Hepatocyte (in vitro differentiated cells): ENCODE measurements at regions not wholly inside any gene's neighbourhood (a gene's known extent, or its start where the extent isn't known, plus 50 kb on each side); places are given as distances from the start of the nearest gene placed in this dataset.
"Not testable (repeated sequence)": the region's sequence is repeated elsewhere in the genome, so short reads cannot be mapped to it uniquely, and the experiment has no call there.

Experiments
- DNase-seq: peaks from one replicate; pipeline ENCODE4 v3.0.0-alpha.2; 2016; ENCODE audit warnings: low spot score
- H2AFZ ChIP-seq: fragments of 200-600 bp; sonication (generic); 2 replicates; pipeline ENCODE4 v1.6.0; 2016; ENCODE audit warnings: antibody characterized with exemption, mild to moderate bottlenecking
- H3K27ac ChIP-seq: fragments of 200-600 bp; sonication (generic); 2 replicates; pipeline ENCODE4 v1.5.1; 2016; ENCODE audit warnings: mild to moderate bottlenecking
- H3K27me3 ChIP-seq: fragments of 200-600 bp; sonication (generic); 2 replicates; pipeline ENCODE4 v1.6.1; 2016
- H3K36me3 ChIP-seq: fragments of 200-600 bp; sonication (generic); replicated peaks from 2 replicates; pipeline ENCODE4 v1.5.1; 2016; ENCODE audit warnings: low read depth; ENCODE audit not compliant: insufficient read depth
- H3K4me1 ChIP-seq: fragments of 200-600 bp; sonication (generic); 2 replicates; pipeline ENCODE4 v1.5.1; 2016; ENCODE audit warnings: mild to moderate bottlenecking, moderate library complexity; ENCODE audit not compliant: insufficient read depth
- H3K4me2 ChIP-seq: fragments of 200-600 bp; sonication (generic); 2 replicates; pipeline ENCODE4 v1.6.0; 2016
- H3K4me3 ChIP-seq: fragments of 200-600 bp; sonication (generic); 2 replicates; pipeline ENCODE4 v1.5.1; 2016; ENCODE audit warnings: mild to moderate bottlenecking
- H3K79me2 ChIP-seq: fragments of 200-600 bp; sonication (generic); 2 replicates; pipeline ENCODE4 v1.6.0; 2017; ENCODE audit warnings: mild to moderate bottlenecking
- H3K9me2 ChIP-seq: fragments of 200-600 bp; sonication (generic); replicated peaks from 2 replicates; pipeline ENCODE4 v1.6.0; 2017; ENCODE audit warnings: mild to moderate bottlenecking; ENCODE audit not compliant: insufficient read depth
- H3K9me3 ChIP-seq: fragments of 200-600 bp; sonication (generic); 2 replicates; pipeline ENCODE4 v1.5.1; 2016; ENCODE audit warnings: low read depth, mild to moderate bottlenecking
- H4K20me1 ChIP-seq: fragments of 200-600 bp; sonication (generic); 2 replicates; pipeline ENCODE4 v1.6.0; 2016; ENCODE audit warnings: mild to moderate bottlenecking; ENCODE audit not compliant: insufficient read depth, poor library complexity, severe bottlenecking
- CTCF ChIP-seq: fragments of 200-600 bp; sonication (generic); IDR thresholded peaks from 2 replicates; pipeline ENCODE4 v1.5.1; 2016; ENCODE audit warnings: antibody characterized with exemption, mild to moderate bottlenecking; ENCODE audit not compliant: poor library complexity
- EZH2 ChIP-seq: fragments of 200-600 bp; sonication (generic); IDR thresholded peaks from 2 replicates; pipeline ENCODE4 v1.6.1; 2016; ENCODE audit warnings: antibody characterized with exemption, mild to moderate bottlenecking, borderline replicate concordance
- EZH2phosphoT487 ChIP-seq: fragments of 200-600 bp; sonication (generic); IDR thresholded peaks from one replicate; pipeline ENCODE4 v1.6.1; 2018; ENCODE audit warnings: antibody characterized with exemption, mild to moderate bottlenecking, low read depth, moderate library complexity; ENCODE audit not compliant: unreplicated experiment, severe bottlenecking
- WGBS: methylation state at CpG from one replicate; pipeline ENCODE4 v1.1.6; 2016; ENCODE audit warnings: low lambda C conversion rate; ENCODE audit errors: missing lambda C conversion rate; 5-methylcytosine and 5-hydroxymethylcytosine counted together

DNA sequence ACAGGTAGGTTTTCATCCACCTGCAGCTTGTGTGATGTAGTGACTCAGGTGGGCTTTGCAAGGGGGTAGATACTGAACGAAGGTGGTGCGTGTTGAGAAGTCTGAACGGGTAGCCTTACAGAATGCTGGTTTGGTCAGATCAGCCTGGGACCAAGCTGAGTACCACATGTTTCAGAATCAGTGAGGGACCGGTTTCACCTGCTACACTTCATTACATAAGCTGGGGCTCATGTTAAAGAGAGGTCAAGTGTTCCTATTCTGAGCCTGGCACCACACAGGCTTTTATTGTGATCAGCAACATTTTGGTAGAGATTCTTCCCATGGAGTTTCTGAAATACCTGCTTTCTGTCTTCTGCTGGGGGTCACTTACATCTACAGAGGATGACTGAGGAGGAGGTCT, 207.4 kb upstream of the EEF2KMT start:
- TF ChIP-seq EZH2phosphoT487 (no peak), EZH2 (no peak), CTCF (no peak)
- Histone ChIP-seq H3K27ac (no peak overlapping the region), H3K9me3 (no peaks in the 10 kb centered on the region), H3K36me3 (no peaks in the 10 kb centered on the region), H3K4me3 (no peak overlapping the region), H3K4me1 (no peaks in the 10 kb centered on the region), H4K20me1 (no peaks in the 10 kb centered on the region), H3K4me2 (no peak overlapping the region), H2AFZ (no peak overlapping the region), H3K79me2 (no peaks in the 10 kb centered on the region), H3K9me2 (no peaks in the 10 kb centered on the region), H3K27me3 (no peaks in the 10 kb centered on the region)
- DNase-seq, result no peak
- WGBS, result 88% methylated on average over 4 of the region's 4 CpGs

DNA sequence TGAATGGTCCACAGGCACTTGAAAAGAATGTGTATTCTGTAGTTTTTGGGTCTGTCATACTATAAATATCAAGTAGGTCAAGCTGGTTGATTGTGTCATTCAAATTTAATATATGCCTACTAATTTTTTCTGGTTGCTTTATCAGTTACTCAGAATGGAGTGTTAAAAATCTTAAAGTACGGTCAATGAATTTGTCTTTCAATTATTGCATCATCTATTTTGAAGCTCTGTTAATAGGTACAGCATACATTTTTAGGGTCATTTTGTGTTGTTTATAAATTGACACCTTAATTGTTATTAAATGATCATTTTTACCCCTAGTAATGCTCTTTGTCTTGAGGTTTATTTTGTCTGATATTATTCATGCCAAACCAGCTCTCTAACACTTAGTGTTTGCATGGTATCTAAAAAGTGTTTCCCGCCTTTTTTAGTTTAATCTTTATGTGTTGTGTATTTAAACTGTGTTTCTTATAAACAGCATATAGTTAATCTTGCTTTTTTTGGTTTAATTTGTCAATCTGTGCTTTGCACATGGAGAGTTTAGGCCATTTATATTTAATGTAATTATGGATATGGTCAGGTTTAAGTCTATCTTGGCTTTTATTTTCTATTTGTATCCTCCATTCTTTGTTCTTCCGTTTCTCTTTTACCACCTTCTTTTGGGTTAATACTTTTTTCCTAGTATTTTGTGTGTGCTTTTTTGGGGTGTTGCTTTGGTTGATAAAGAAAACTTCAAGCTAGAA, 204.9 kb upstream of the EEF2KMT start:
- WGBS, result 90% methylated on average over 3 of the region's 3 CpGs
- no peaks in the 10 kb centered on the region for H3K9me3 ChIP-seq
- no peaks in the 10 kb centered on the region for H3K9me2 ChIP-seq
- H3K27me3 ChIP-seq, result no peaks in the 10 kb centered on the region
- DNase-seq, result no peak
- no peak overlapping the region for H2AFZ ChIP-seq
- TF ChIP-seq EZH2 (no peak), CTCF (no peak), EZH2phosphoT487 (no peak)
- no peak overlapping the region for H3K4me2 ChIP-seq
- H3K27ac ChIP-seq, result no peak overlapping the region
- no peak overlapping the region for H3K4me3 ChIP-seq
- no peaks in the 10 kb centered on the region for H3K36me3 ChIP-seq
- H4K20me1 ChIP-seq, result no peaks in the 10 kb centered on the region
- H3K4me1 ChIP-seq, result no peaks in the 10 kb centered on the region
- H3K79me2 ChIP-seq, result no peaks in the 10 kb centered on the region

GRCh38 chr16:5298202-5298601, 200.6 kb upstream of the EEF2KMT start:
- H3K36me3 ChIP-seq, result no peaks in the 10 kb centered on the region
- no peak for TF ChIP-seq EZH2phosphoT487
- no peak for TF ChIP-seq EZH2
- no peak for TF ChIP-seq CTCF
- no peaks in the 10 kb centered on the region for H3K9me3 ChIP-seq
- DNase-seq, result no peak
- no peaks in the 10 kb centered on the region for H3K27me3 ChIP-seq
- no peaks in the 10 kb centered on the region for H3K4me1 ChIP-seq
- no peak overlapping the region for H3K4me2 ChIP-seq
- H2AFZ ChIP-seq, result no peak overlapping the region
- no peaks in the 10 kb centered on the region for H3K9me2 ChIP-seq
- H3K4me3 ChIP-seq, result no peak overlapping the region
- H3K27ac ChIP-seq, result no peak overlapping the region
- no peaks in the 10 kb centered on the region for H4K20me1 ChIP-seq
- 88% methylated on average over 2 of the region's 3 CpGs for WGBS
- no peaks in the 10 kb centered on the region for H3K79me2 ChIP-seq

DNA sequence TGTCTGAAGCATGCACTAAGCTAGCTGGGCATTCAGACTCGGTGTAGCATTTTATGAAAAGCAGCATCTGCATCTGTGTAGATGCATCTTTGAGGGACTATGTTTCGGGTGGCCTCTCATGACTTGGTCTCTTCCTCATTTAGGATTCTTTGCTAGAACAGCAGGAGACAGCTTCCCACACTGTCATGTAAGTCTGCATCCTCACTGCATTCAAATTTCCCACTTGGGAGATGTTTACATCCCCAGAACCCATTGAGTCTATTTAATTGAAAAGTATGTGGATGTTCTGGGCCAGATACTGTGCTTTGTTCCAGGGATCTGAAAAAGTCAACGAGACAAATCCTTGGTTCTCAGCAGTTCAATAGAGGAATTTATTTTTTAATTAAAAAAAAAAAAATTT, 198.6 kb upstream of the EEF2KMT start:
- Histone ChIP-seq H3K4me3 (no peak overlapping the region), H3K27ac (no peak overlapping the region), H3K27me3 (no peaks in the 10 kb centered on the region), H4K20me1 (no peaks in the 10 kb centered on the region), H2AFZ (no peak overlapping the region), H3K9me3 (no peaks in the 10 kb centered on the region), H3K79me2 (no peaks in the 10 kb centered on the region), H3K9me2 (no peaks in the 10 kb centered on the region), H3K4me2 (no peak overlapping the region), H3K4me1 (no peaks in the 10 kb centered on the region), H3K36me3 (no peaks in the 10 kb centered on the region)
- 66% methylated on average over 3 of the region's 3 CpGs for WGBS
- no peak for DNase-seq
- TF ChIP-seq EZH2phosphoT487 (no peak), CTCF (no peak)

- H3K27ac ChIP-seq, H3K4me3 ChIP-seq, H3K36me3 ChIP-seq, H2AFZ ChIP-seq, H3K4me2 ChIP-seq, H3K4me1 ChIP-seq, H3K27me3 ChIP-seq, H3K79me2 ChIP-seq, H4K20me1 ChIP-seq, H3K9me2 ChIP-seq, DNase-seq, H3K9me3 ChIP-seq: not testable (repeated sequence)
- WGBS, result 68% methylated on average over 8 of the region's 8 CpGs
These were observed 197.7 kb upstream of the EEF2KMT start for GRCh38 chr16:5295304-5295703.
